Inferior parietal cortex (tissue), 1 donor: ENCODE measurements at regions not wholly inside any gene's neighbourhood (a gene's known extent, or its start where the extent isn't known, plus 50 kb on each side); places are given as distances from the start of the nearest gene placed in this dataset.

Source experiments
- DNase-seq: peaks from one replicate; pipeline ENCODE4 v3.0.0-alpha.2; 2016; ENCODE audit errors: extremely low spot score

GRCh38 chr2:37543999-37544557 lies 127.4 kb downstream of the CDC42EP3 start:
- no peak for DNase-seq

- DNase-seq: no peak
Observed at GRCh38 chr2:37544591-37545031, 126.8 kb downstream of the CDC42EP3 start.

- no peak for DNase-seq
Observed at GRCh38 chr2:37549598-37549997, 121.8 kb downstream of the CDC42EP3 start.

- no peak for DNase-seq
Observed at GRCh38 chr2:37550190-37550589, 121.3 kb downstream of the CDC42EP3 start.

GRCh38 chr2:37551783-37552182 lies 119.7 kb downstream of the CDC42EP3 start:
- DNase-seq: no peak

GRCh38 chr2:37552339-37552738 lies 119.1 kb downstream of the CDC42EP3 start:
- no peak for DNase-seq

- no peak for DNase-seq
Observed at GRCh38 chr2:37553411-37554154, 117.9 kb downstream of the CDC42EP3 start.

GRCh38 chr2:37554155-37554510 lies 117.3 kb downstream of the CDC42EP3 start:
- peak; percentile 25 for DNase-seq

GRCh38 chr2:37554687-37555086 lies 116.8 kb downstream of the CDC42EP3 start:
- no peak for DNase-seq

- DNase-seq: no peak
Observed at GRCh38 chr2:37555457-37555856, 116.0 kb downstream of the CDC42EP3 start.

GRCh38 chr2:37556256-37556655 lies 115.2 kb downstream of the CDC42EP3 start:
- DNase-seq: no peak

- no peak for DNase-seq
Observed at GRCh38 chr2:37558623-37559022, 112.8 kb downstream of the CDC42EP3 start.

GRCh38 chr2:37560241-37560848 lies 111.1 kb downstream of the CDC42EP3 start:
- no peak for DNase-seq

- no peak for DNase-seq
Observed at GRCh38 chr2:37560863-37561614, 110.4 kb downstream of the CDC42EP3 start.

- no peak for DNase-seq
Observed at GRCh38 chr2:37561615-37562569, 109.5 kb downstream of the CDC42EP3 start.

- DNase-seq: no peak
Observed at GRCh38 chr2:37563375-37564015, 107.9 kb downstream of the CDC42EP3 start.

- DNase-seq: no peak
Observed at GRCh38 chr2:37564356-37564755, 107.1 kb downstream of the CDC42EP3 start.

- no peak for DNase-seq
Observed at GRCh38 chr2:37566517-37566981, 104.9 kb downstream of the CDC42EP3 start.

GRCh38 chr2:37568565-37568964 lies 102.9 kb downstream of the CDC42EP3 start:
- DNase-seq: no peak

GRCh38 chr2:37569131-37569823 lies 102.2 kb downstream of the CDC42EP3 start:
- no peak for DNase-seq
